ENCODE measurements at regions not wholly inside any gene's neighbourhood (a gene's known extent, or its start where the extent isn't known, plus 50 kb on each side); places are given as distances from the start of the nearest gene placed in this dataset.

DNA sequence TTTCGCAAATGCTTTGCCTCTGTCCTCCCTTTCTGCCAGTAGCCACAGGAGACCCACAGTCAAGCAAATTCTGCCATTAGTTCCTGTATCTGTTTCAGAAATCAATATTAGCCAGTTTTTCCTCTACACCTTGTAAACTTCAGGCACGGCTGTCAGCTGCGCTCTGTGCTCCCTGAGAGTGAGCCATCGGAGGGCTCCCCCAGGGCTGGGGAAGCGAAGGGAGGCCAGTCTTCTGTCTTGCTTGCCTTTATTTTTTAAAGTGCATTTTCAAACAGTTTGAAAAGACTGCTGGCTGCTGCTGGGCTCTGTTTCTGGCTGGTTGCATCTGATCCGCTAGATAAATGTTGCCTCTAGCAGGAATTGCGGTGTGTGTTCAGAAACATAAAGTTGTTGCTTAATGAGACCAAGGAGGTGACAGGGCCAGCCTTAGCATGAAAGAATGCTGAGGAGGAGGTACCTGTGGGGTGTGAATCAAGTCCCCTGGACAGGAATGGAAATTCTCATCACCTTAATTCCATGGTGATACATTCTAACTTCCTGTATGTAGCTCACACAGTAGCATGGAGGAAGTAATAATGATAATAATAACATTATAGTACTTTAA, 421.7 kb upstream of the KIF2A start:
- H3K9me3 ChIP-seq (ENCODE audit: control insufficient read depth, low read length): no peaks in the 10 kb centered on the region
- H3K4me3 ChIP-seq (ENCODE audit: low read length): no peak overlapping the region
- no peaks in the 10 kb centered on the region for H3K36me3 ChIP-seq (ENCODE audit: control insufficient read depth, insufficient read depth, low read length, severe bottlenecking)
- DNase-seq (ENCODE audit: low read depth): no peak
- peaks cover 7% of the 10 kb centered on the region for H3K4me1 ChIP-seq (ENCODE audit: control insufficient read depth, insufficient read depth, low read length)
- peaks cover 16% of the 10 kb centered on the region for H3K27me3 ChIP-seq (replicated peaks; ENCODE audit: control insufficient read depth, insufficient read depth, low read length)
- H3K9ac ChIP-seq (ENCODE audit: low read length): no peak overlapping the region

DNA sequence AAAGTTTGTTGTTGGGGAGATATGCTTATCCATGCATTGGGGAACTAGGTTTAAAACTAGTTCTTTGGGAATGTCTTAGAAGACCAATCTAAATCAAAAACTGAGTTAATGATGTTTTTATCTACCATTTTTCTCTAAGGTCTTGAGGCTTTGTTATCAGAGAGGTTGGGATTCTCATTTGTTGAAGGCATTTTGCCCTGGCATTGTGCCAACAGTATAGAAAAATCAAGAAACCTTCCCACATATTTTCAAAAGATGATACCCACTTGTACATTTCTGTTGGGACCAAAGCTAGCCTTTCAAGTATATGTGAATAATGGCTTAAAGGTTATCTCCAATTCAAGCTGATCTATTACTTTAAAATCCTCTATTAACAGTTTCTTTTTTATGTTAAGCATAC, 419.8 kb upstream of the KIF2A start:
- H3K4me1 ChIP-seq (ENCODE audit: control insufficient read depth, insufficient read depth, low read length): peaks cover 7% of the 10 kb centered on the region
- peaks cover 16% of the 10 kb centered on the region for H3K27me3 ChIP-seq (replicated peaks; ENCODE audit: control insufficient read depth, insufficient read depth, low read length)
- H3K9me3 ChIP-seq (ENCODE audit: control insufficient read depth, low read length): no peaks in the 10 kb centered on the region
- no peak overlapping the region for H3K4me3 ChIP-seq (ENCODE audit: low read length)
- no peak for DNase-seq (ENCODE audit: low read depth)
- H3K9ac ChIP-seq (ENCODE audit: low read length): no peak overlapping the region
- no peaks in the 10 kb centered on the region for H3K36me3 ChIP-seq (ENCODE audit: control insufficient read depth, insufficient read depth, low read length, severe bottlenecking)

DNA sequence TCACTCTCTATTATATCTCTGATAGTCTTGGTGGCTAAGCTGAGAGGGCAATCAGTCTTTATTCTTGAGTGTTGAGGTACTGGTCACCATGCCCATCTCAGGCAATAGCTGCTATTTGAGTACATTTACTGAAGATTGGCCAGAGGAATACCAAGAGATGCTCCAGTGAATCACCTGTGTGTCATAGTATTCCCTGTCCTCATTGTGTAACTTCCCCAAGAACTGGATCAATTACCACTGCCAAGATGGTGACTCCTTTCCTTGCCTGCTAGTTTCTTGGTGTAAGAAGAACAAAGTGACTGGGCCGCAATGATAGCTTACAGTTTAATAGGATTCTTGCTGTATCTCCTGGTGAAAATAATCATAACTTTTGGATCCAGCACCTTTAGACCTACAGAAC, 418.7 kb upstream of the KIF2A start:
- Histone ChIP-seq H3K4me3 (ENCODE audit: low read length) (no peak overlapping the region), H3K4me1 (ENCODE audit: control insufficient read depth, insufficient read depth, low read length) (no peaks in the 10 kb centered on the region), H3K9me3 (ENCODE audit: control insufficient read depth, low read length) (no peaks in the 10 kb centered on the region), H3K27me3 (replicated peaks; ENCODE audit: control insufficient read depth, insufficient read depth, low read length) (peaks cover 16% of the 10 kb centered on the region), H3K36me3 (ENCODE audit: control insufficient read depth, insufficient read depth, low read length, severe bottlenecking) (no peaks in the 10 kb centered on the region), H3K9ac (ENCODE audit: low read length) (no peak overlapping the region)
- DNase-seq (ENCODE audit: low read depth): no peak

DNA sequence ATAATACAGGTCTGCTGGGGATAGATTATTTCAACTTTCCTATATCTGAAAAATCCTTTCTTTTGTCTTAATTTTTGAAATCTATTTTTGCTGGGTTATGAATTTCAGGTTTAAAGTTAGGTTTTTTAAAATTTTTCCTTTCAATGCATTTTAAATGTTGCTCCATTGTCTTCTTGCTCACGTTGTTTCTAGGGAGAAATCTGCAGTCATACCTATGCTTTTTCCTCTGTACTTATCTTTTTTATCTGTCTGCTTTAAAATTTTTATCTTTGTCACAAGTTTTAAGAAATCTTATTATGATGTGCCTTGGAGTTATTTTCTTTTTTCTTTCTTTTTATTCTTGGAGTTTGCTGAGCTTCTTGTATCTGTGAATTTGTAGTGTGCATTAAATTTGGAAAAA, 412.0 kb upstream of the KIF2A start:
- H3K9ac ChIP-seq (ENCODE audit: low read length): no peak overlapping the region
- H3K9me3 ChIP-seq (ENCODE audit: control insufficient read depth, low read length): peaks cover 26% of the 10 kb centered on the region
- H3K4me3 ChIP-seq (ENCODE audit: low read length): no peak overlapping the region
- H3K36me3 ChIP-seq (ENCODE audit: control insufficient read depth, insufficient read depth, low read length, severe bottlenecking): no peaks in the 10 kb centered on the region
- no peaks in the 10 kb centered on the region for H3K27me3 ChIP-seq (replicated peaks; ENCODE audit: control insufficient read depth, insufficient read depth, low read length)
- no peak for DNase-seq (ENCODE audit: low read depth)
- no peaks in the 10 kb centered on the region for H3K4me1 ChIP-seq (ENCODE audit: control insufficient read depth, insufficient read depth, low read length)

DNA sequence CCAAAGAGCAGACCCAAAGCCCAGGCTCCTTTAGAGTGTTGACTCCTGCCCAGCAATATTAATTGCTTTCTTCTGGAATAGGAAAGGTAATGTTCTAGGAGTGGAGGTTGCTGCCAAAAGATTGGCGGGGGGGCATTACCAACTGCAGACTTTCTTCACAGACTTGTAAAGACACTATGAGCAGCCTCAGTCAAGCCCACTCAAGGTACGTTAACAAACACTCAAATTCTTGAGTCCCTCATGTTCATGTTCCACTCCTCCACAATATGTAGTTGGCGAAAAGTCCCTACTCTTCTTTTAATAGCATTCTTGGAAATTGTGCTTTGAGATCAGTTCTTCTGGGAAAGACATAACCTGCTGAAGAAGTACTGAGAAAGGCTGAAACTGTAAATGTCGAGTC, 409.2 kb upstream of the KIF2A start:
- Histone ChIP-seq H3K36me3 (ENCODE audit: control insufficient read depth, insufficient read depth, low read length, severe bottlenecking) (no peaks in the 10 kb centered on the region), H3K4me1 (ENCODE audit: control insufficient read depth, insufficient read depth, low read length) (no peaks in the 10 kb centered on the region), H3K27me3 (replicated peaks; ENCODE audit: control insufficient read depth, insufficient read depth, low read length) (peaks cover 2% of the 10 kb centered on the region), H3K9ac (ENCODE audit: low read length) (no peak overlapping the region), H3K4me3 (ENCODE audit: low read length) (no peak overlapping the region), H3K9me3 (ENCODE audit: control insufficient read depth, low read length) (peaks cover 26% of the 10 kb centered on the region)
- DNase-seq (ENCODE audit: low read depth): no peak

DNA sequence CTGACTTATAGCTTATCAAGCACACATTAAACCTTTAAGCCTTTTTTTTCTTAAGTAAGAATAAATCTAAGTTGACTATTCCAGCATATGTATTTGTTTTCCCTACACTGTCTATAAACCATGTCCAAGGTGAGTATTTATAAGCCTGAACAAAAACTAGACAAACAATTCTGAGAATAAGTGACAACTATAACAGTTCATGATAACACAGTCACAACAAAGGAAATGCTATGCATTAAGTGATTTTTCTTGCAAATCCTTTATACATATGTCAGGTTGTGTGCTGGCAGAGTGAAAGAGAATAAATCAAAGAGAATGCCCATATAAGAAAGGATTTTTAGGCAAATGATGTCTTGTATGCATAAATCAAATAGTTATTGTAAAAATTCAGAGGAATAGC, 408.8 kb upstream of the KIF2A start:
- Histone ChIP-seq H3K9ac (ENCODE audit: low read length) (no peak overlapping the region), H3K27me3 (replicated peaks; ENCODE audit: control insufficient read depth, insufficient read depth, low read length) (peaks cover 2% of the 10 kb centered on the region), H3K4me3 (ENCODE audit: low read length) (no peak overlapping the region), H3K9me3 (ENCODE audit: control insufficient read depth, low read length) (peaks cover 26% of the 10 kb centered on the region), H3K4me1 (ENCODE audit: control insufficient read depth, insufficient read depth, low read length) (no peaks in the 10 kb centered on the region), H3K36me3 (ENCODE audit: control insufficient read depth, insufficient read depth, low read length, severe bottlenecking) (no peaks in the 10 kb centered on the region)
- no peak for DNase-seq (ENCODE audit: low read depth)

DNA sequence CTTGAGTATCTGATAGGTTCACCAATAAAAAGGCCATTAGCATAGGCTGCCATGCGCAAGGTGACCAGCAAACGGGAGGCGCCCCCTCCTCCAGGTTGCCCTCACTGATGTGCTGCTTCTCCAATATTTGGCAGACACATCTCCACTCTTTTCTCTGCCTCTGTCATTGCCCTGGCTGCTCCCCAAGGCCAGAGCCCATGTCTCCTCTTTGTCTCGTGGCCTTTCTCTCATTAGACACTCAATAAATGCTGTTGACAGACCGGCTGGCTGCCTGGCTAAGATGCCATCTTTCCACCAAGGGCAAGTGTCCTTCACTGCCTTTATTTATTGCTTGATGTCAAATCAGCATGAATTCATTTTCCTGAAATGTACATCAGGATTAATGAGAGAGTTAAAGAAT, 404.0 kb upstream of the KIF2A start:
- H3K36me3 ChIP-seq (ENCODE audit: control insufficient read depth, insufficient read depth, low read length, severe bottlenecking): no peaks in the 10 kb centered on the region
- no peak overlapping the region for H3K9ac ChIP-seq (ENCODE audit: low read length)
- peaks cover 6% of the 10 kb centered on the region for H3K27me3 ChIP-seq (replicated peaks; ENCODE audit: control insufficient read depth, insufficient read depth, low read length)
- no peaks in the 10 kb centered on the region for H3K9me3 ChIP-seq (ENCODE audit: control insufficient read depth, low read length)
- no peak overlapping the region for H3K4me3 ChIP-seq (ENCODE audit: low read length)
- H3K4me1 ChIP-seq (ENCODE audit: control insufficient read depth, insufficient read depth, low read length): no peaks in the 10 kb centered on the region
- no peak for DNase-seq (ENCODE audit: low read depth)

DNA sequence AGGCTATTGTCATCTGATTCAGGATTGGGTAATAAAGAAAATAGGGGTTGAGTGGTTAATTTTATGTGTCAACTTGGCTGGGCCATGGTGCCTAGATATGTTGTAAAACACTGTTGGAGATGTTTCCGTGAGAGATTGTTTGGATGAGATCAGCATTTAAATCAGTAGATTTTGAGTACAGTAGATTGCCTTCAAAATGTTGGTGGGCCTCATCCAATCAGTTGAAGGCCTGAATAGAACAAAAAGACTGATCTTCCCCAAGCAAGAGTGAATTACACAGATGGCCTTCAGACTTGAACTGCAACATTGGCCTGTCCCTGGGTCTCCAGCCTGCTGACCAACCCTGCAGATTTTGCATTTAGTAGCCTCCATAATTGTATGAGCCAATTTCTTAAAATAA, 401.3 kb upstream of the KIF2A start:
- no peak overlapping the region for H3K4me3 ChIP-seq (ENCODE audit: low read length)
- peaks cover 5% of the 10 kb centered on the region for H3K27me3 ChIP-seq (replicated peaks; ENCODE audit: control insufficient read depth, insufficient read depth, low read length)
- no peaks in the 10 kb centered on the region for H3K9me3 ChIP-seq (ENCODE audit: control insufficient read depth, low read length)
- no peaks in the 10 kb centered on the region for H3K4me1 ChIP-seq (ENCODE audit: control insufficient read depth, insufficient read depth, low read length)
- no peaks in the 10 kb centered on the region for H3K36me3 ChIP-seq (ENCODE audit: control insufficient read depth, insufficient read depth, low read length, severe bottlenecking)
- no peak overlapping the region for H3K9ac ChIP-seq (ENCODE audit: low read length)
- no peak for DNase-seq (ENCODE audit: low read depth)

DNA sequence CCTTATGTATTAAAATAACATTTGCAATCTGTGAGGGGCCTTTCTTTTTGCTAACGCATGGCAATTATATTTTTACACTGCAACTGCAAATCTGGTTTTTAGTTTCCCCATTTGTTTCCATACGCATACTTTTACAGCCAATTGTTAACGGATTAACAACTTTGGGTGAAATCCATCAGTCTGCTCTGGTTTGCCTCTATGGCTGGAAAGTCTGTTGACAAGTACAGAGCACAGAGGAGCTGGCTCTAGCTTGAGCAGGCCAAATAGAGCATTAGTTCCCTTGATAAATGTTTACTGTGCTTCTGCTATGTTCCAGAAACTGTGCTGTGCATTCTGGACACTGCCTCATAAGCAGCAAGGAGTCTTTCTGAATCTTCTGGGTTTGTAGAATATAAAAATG, 400.4 kb upstream of the KIF2A start:
- Histone ChIP-seq H3K36me3 (ENCODE audit: control insufficient read depth, insufficient read depth, low read length, severe bottlenecking) (no peaks in the 10 kb centered on the region), H3K9me3 (ENCODE audit: control insufficient read depth, low read length) (no peaks in the 10 kb centered on the region), H3K27me3 (replicated peaks; ENCODE audit: control insufficient read depth, insufficient read depth, low read length) (peaks cover 4% of the 10 kb centered on the region), H3K9ac (ENCODE audit: low read length) (no peak overlapping the region), H3K4me3 (ENCODE audit: low read length) (no peak overlapping the region), H3K4me1 (ENCODE audit: control insufficient read depth, insufficient read depth, low read length) (no peaks in the 10 kb centered on the region)
- DNase-seq (ENCODE audit: low read depth): no peak

DNA sequence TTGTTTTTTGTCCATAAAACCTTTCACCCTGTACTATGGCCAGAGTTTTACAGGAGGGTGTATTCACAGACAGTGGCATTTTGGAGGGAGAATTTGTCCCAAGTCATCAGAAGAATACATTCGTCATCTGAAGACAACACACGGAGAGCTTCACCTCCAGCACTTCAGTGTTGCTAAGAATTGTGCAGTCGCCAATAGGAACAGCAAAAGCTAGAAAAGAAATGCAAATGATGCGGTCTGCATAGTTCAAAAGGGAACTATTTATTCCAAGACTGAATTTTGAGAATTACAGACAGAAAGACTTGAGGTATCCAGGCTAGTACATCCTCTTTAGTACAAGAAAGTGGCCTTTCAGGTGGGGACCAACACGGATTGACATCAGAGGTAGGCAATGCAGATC, 399.2 kb upstream of the KIF2A start:
- H3K4me3 ChIP-seq (ENCODE audit: low read length): no peak overlapping the region
- H3K9me3 ChIP-seq (ENCODE audit: control insufficient read depth, low read length): peaks cover under 1% of the 10 kb centered on the region
- H3K4me1 ChIP-seq (ENCODE audit: control insufficient read depth, insufficient read depth, low read length): no peaks in the 10 kb centered on the region
- peaks cover 4% of the 10 kb centered on the region for H3K27me3 ChIP-seq (replicated peaks; ENCODE audit: control insufficient read depth, insufficient read depth, low read length)
- no peak for DNase-seq (ENCODE audit: low read depth)
- no peak overlapping the region for H3K9ac ChIP-seq (ENCODE audit: low read length)
- no peaks in the 10 kb centered on the region for H3K36me3 ChIP-seq (ENCODE audit: control insufficient read depth, insufficient read depth, low read length, severe bottlenecking)

DNA sequence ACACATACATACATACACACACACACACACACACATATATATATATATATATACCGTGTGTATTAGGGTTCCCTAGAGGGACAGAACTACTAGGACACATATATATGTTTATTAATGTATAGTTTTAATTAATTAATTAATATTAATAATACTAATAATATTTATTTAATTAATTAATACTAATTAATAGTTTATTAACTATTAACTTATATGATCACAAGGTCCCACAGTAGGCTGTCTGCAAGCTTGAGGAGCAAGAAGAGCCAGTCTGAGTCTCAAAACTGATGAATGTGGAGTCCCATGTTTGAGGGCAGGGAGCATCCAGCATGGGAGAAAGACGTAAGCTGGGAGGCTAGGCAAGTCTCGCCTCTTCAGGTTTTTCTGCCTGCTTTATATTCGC, 398.0 kb upstream of the KIF2A start:
- Histone ChIP-seq H3K4me3 (ENCODE audit: low read length) (no peak overlapping the region), H3K9me3 (ENCODE audit: control insufficient read depth, low read length) (peaks cover 13% of the 10 kb centered on the region), H3K36me3 (ENCODE audit: control insufficient read depth, insufficient read depth, low read length, severe bottlenecking) (no peaks in the 10 kb centered on the region), H3K9ac (ENCODE audit: low read length) (no peak overlapping the region), H3K27me3 (replicated peaks; ENCODE audit: control insufficient read depth, insufficient read depth, low read length) (peaks cover 4% of the 10 kb centered on the region), H3K4me1 (ENCODE audit: control insufficient read depth, insufficient read depth, low read length) (no peaks in the 10 kb centered on the region)
- no peak for DNase-seq (ENCODE audit: low read depth)

DNA sequence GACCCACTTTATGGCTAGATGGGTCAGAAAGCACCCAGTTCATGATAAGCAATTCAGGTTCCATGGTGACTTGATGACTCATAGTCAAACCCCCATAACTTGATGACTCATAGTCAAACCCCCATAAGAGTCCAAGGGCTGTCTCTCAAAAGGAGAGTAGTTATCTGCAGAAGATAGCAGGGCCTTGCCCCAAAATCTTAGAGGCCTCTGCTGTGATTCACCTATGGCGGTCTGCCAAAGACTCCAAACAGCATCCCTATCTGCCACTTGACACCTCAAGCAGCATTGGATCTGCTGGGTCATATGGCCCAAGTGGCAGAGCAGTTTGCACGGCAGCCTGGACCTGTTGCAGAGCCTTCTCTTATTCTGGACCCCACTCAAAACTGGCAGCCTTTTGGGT, 395.2 kb upstream of the KIF2A start:
- no peak for DNase-seq (ENCODE audit: low read depth)
- Histone ChIP-seq H3K36me3 (ENCODE audit: control insufficient read depth, insufficient read depth, low read length, severe bottlenecking) (no peaks in the 10 kb centered on the region), H3K9me3 (ENCODE audit: control insufficient read depth, low read length) (peaks cover 16% of the 10 kb centered on the region), H3K4me1 (ENCODE audit: control insufficient read depth, insufficient read depth, low read length) (no peaks in the 10 kb centered on the region), H3K4me3 (ENCODE audit: low read length) (no peak overlapping the region), H3K9ac (ENCODE audit: low read length) (no peak overlapping the region), H3K27me3 (replicated peaks; ENCODE audit: control insufficient read depth, insufficient read depth, low read length) (no peaks in the 10 kb centered on the region)

Data from adipocyte (in vitro differentiated cells).